Activated CD4-positive, alpha-beta memory T cell treated with anti-CD3 and anti-CD28 coated beads for 36 hours (primary cell): ENCODE measurements at regions not wholly inside any gene's neighbourhood (a gene's known extent, or its start where the extent isn't known, plus 50 kb on each side); places are given as distances from the start of the nearest gene placed in this dataset.

ENCODE experiments used
- CTCF ChIA-PET: fragments of 350-600 bp; sonication (Branson Sonifier 250); formaldehyde crosslinking; loops from one replicate; lab custom pipeline; 2021; ENCODE audit warnings: antibody characterized with exemption, inconsistent platforms; lab: Charles Lee
- POLR2A ChIA-PET: fragments of 350-600 bp; sonication (Branson Sonifier 250); formaldehyde crosslinking; loops from one replicate; lab custom pipeline; 2021; ENCODE audit warnings: antibody characterized with exemption; lab: Charles Lee
- DNase-seq: peaks from one replicate; pipeline ENCODE4 v3.0.0-alpha.2; 2020
- H3K27ac Mint-ChIP-seq: one replicate; pipeline ENCODE4 v1.8.0; 2021; ENCODE audit warnings: mixed read lengths
- H3K27me3 Mint-ChIP-seq: one replicate; pipeline ENCODE4 v1.8.0; 2021; ENCODE audit warnings: mixed read lengths
- H3K36me3 Mint-ChIP-seq: one replicate; pipeline ENCODE4 v1.8.0; 2021; ENCODE audit warnings: mixed read lengths
- H3K4me1 Mint-ChIP-seq: one replicate; pipeline ENCODE4 v1.8.0; 2021; ENCODE audit warnings: low read depth, mixed read lengths
- H3K4me3 Mint-ChIP-seq: one replicate; pipeline ENCODE4 v1.8.0; 2021; ENCODE audit warnings: mild to moderate bottlenecking, mixed read lengths
- H3K9me3 Mint-ChIP-seq: one replicate; pipeline ENCODE4 v1.8.0; 2021; ENCODE audit warnings: mixed read lengths
- intact Hi-C: fragments of 100-400 bp; cut with micrococcal nuclease; formaldehyde crosslinking; loops from one replicate; pipeline ENCODE4 v1.15.1; 2023

DNA sequence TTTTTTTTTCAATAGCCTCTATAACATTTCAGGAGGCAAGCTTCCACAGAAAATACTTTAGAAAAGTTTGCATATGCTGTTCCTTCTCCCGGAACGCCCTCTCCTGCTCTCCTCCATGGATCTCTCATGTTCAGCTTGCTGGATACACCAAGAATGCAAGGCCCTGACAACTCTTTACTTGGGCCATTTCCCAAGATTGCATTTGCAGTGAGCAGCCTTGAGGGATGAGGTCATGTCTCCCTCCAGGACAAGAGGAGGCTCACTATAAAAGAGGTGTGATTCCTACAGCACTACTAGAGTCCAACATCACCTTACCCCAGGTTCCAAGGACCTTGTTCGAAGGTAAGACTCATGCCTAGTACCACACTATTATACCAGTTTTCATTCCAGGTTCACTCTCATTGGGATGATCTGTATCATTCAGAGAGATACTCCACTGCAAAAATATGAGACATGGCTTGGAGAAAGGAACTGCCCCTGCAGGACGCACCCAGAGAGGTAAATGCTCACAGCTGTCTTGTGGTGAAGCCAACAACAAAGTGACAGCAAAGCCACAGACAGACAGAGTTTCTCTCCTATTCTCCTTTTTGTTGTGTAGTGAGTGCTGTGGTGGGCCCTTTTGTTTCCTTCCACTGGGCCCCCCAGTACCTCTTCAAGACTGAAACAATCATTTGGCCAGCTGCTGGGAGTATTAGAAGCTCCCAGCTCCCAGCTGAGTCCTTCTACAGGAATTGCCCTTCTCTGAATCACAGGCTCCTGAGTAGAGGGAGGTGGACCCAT, 151.7 kb upstream of the ZNF366 start:
- ChIA-PET POLR2A (no interaction called here), CTCF (no interaction called here)
- Mint-ChIP-seq H3K9me3 (no peaks in the 10 kb centered on the region), H3K27ac (no peak overlapping the region), H3K36me3 (no peaks in the 10 kb centered on the region), H3K27me3 (peaks cover 9% of the 10 kb centered on the region), H3K4me1 (no peaks in the 10 kb centered on the region), H3K4me3 (no peak overlapping the region)
- no peak for DNase-seq
- intact Hi-C loops = no loop called here

GRCh38 chr5:72658161-72658560, 151.0 kb upstream of the ZNF366 start:
- Mint-ChIP-seq H3K36me3 (no peaks in the 10 kb centered on the region), H3K9me3 (no peaks in the 10 kb centered on the region), H3K4me1 (no peaks in the 10 kb centered on the region), H3K4me3 (no peak overlapping the region), H3K27me3 (peaks cover 9% of the 10 kb centered on the region), H3K27ac (no peak overlapping the region)
- DNase-seq = no peak
- intact Hi-C loops = no loop called here
- ChIA-PET CTCF (no interaction called here), POLR2A (no interaction called here)

- ChIA-PET POLR2A (no interaction called here), CTCF (interaction anchor here (1.0 kb wide), 1 partner anchor 46 kb away, joined by 3 read pairs; no protein-coding TSS in a partner anchor)
- Mint-ChIP-seq H3K4me1 (no peaks in the 10 kb centered on the region), H3K27ac (no peak overlapping the region), H3K36me3 (no peaks in the 10 kb centered on the region), H3K9me3 (no peaks in the 10 kb centered on the region), H3K27me3 (peaks cover 6% of the 10 kb centered on the region), H3K4me3 (no peak overlapping the region)
- no peak for DNase-seq
- intact Hi-C loops = no loop called here
Measured at GRCh38 chr5:72656756-72657513, 149.7 kb upstream of the ZNF366 start.

DNA sequence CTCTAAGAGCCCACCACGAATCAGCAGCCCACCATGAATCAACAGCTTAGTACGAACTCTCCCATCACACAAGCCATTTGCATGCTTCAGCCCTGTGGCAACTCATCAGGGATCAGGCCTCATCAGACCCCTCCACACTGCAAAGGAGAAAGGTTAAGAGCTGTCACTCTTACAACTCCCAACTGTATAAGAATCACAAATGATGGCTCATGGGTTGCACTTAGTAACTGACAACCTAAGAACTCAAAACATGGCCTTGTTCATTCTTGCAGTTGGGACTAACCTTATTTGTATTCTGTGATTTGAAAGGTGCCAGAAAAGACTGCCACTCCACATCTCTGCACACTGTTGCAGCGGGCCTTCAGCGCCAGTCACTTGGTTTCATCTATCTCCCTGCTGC, 149.1 kb upstream of the ZNF366 start:
- H3K27me3 Mint-ChIP-seq = peaks cover 2% of the 10 kb centered on the region
- CTCF ChIA-PET = interaction anchor here (1.0 kb wide), 1 partner anchor 45 kb away, joined by 3 read pairs; no protein-coding TSS in a partner anchor
- intact Hi-C loops = no loop called here
- no peak overlapping the region for H3K4me3 Mint-ChIP-seq
- POLR2A ChIA-PET = no interaction called here
- H3K4me1 Mint-ChIP-seq = no peaks in the 10 kb centered on the region
- DNase-seq = no peak
- H3K9me3 Mint-ChIP-seq = no peaks in the 10 kb centered on the region
- H3K36me3 Mint-ChIP-seq = no peaks in the 10 kb centered on the region
- H3K27ac Mint-ChIP-seq = no peak overlapping the region

DNA sequence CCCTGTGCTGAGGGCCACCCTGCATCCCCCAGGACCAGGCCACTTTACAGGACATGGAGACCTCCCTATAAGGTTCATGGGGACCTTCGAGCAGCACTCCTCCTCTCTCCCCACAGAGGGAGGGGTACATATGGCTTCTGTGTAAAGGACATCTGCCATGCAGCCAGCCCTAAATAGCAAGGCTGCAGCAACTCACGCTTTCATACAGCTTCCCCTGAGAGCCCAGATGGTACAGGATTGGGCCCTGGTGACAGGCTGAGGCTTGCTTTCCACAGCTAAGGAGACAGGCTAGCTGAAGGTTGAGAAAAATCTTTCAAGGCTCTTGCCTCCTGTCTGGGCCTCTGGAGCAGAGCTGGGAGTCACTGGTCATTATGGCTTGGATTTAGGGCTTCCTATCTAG, 147.0 kb upstream of the ZNF366 start:
- H3K27ac Mint-ChIP-seq = no peak overlapping the region
- no peaks in the 10 kb centered on the region for H3K9me3 Mint-ChIP-seq
- no peak overlapping the region for H3K4me3 Mint-ChIP-seq
- no peak for DNase-seq
- no peaks in the 10 kb centered on the region for H3K27me3 Mint-ChIP-seq
- H3K4me1 Mint-ChIP-seq = no peaks in the 10 kb centered on the region
- intact Hi-C loops = no loop called here
- ChIA-PET POLR2A (no interaction called here), CTCF (no interaction called here)
- no peaks in the 10 kb centered on the region for H3K36me3 Mint-ChIP-seq

DNA sequence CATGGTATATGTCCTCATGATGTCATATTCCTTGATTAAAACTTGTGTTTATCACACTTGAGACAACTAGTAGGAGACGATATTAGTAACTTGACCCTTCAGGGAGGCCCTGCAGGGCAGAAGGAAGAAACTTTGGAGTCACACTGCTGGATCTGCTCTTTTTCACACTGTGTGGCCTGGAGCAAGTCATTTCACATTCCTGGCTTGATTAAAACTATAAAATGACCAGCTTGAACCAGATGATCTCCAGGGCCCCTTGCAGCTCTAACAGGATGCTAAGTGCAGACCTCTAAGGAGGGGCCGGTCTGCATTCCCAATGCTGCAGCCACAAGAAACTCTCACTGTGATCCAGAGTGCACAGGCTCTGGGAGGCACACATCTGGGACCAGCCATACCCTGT, 146.4 kb upstream of the ZNF366 start:
- CTCF ChIA-PET = no interaction called here
- no peak overlapping the region for H3K4me3 Mint-ChIP-seq
- intact Hi-C loops = no loop called here
- no peak for DNase-seq
- no peaks in the 10 kb centered on the region for H3K4me1 Mint-ChIP-seq
- no peaks in the 10 kb centered on the region for H3K36me3 Mint-ChIP-seq
- H3K27me3 Mint-ChIP-seq = no peaks in the 10 kb centered on the region
- POLR2A ChIA-PET = no interaction called here
- H3K27ac Mint-ChIP-seq = no peak overlapping the region
- H3K9me3 Mint-ChIP-seq = no peaks in the 10 kb centered on the region

GRCh38 chr5:72651779-72652178, 144.6 kb upstream of the ZNF366 start:
- no peak for DNase-seq
- Mint-ChIP-seq H3K4me1 (no peaks in the 10 kb centered on the region), H3K27me3 (no peaks in the 10 kb centered on the region), H3K4me3 (no peak overlapping the region), H3K36me3 (no peaks in the 10 kb centered on the region), H3K27ac (no peak overlapping the region), H3K9me3 (no peaks in the 10 kb centered on the region)
- CTCF ChIA-PET = no interaction called here
- intact Hi-C loops = no loop called here
- POLR2A ChIA-PET = no interaction called here

DNA sequence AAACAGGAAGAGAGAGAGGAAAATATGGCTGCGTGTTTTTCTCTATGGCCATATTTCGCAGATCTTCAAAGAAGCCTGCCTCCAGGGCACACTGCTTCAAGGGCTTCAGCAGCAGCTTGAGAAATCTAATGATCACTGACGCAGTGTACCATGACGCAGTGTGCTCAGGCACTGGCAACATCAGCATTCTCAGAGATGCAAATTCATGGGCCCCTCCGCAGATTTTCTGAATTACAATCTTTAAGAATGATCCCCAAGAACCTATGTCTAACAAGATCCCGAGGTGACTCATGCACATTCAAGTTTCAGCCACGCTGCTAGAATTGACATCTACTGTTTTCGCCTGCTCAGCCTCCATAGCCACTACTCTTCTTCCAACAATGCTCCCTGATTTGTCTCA, 143.9 kb upstream of the ZNF366 start:
- Mint-ChIP-seq H3K9me3 (no peaks in the 10 kb centered on the region), H3K4me1 (no peaks in the 10 kb centered on the region), H3K36me3 (no peaks in the 10 kb centered on the region), H3K27ac (no peak overlapping the region), H3K4me3 (no peak overlapping the region), H3K27me3 (no peaks in the 10 kb centered on the region)
- ChIA-PET POLR2A (no interaction called here), CTCF (no interaction called here)
- intact Hi-C loops = no loop called here
- no peak for DNase-seq

GRCh38 chr5:72649449-72649848, 142.2 kb upstream of the ZNF366 start:
- intact Hi-C loops = no loop called here
- no peak overlapping the region for H3K27ac Mint-ChIP-seq
- H3K4me3 Mint-ChIP-seq = no peak overlapping the region
- no peak for DNase-seq
- H3K9me3 Mint-ChIP-seq = no peaks in the 10 kb centered on the region
- no peaks in the 10 kb centered on the region for H3K27me3 Mint-ChIP-seq
- no peaks in the 10 kb centered on the region for H3K36me3 Mint-ChIP-seq
- ChIA-PET POLR2A (no interaction called here), CTCF (interaction anchor here (0.6 kb wide), 1 partner anchor 1731 kb away, joined by 4 read pairs; no protein-coding TSS in a partner anchor)
- H3K4me1 Mint-ChIP-seq = no peaks in the 10 kb centered on the region

- no peak overlapping the region for H3K27ac Mint-ChIP-seq
- H3K4me1 Mint-ChIP-seq = no peaks in the 10 kb centered on the region
- DNase-seq = no peak
- ChIA-PET POLR2A (no interaction called here), CTCF (no interaction called here)
- H3K4me3 Mint-ChIP-seq = no peak overlapping the region
- intact Hi-C loops = no loop called here
- H3K36me3 Mint-ChIP-seq = no peaks in the 10 kb centered on the region
- no peaks in the 10 kb centered on the region for H3K27me3 Mint-ChIP-seq
- no peaks in the 10 kb centered on the region for H3K9me3 Mint-ChIP-seq
Measured at GRCh38 chr5:72648480-72648879, 141.3 kb upstream of the ZNF366 start.

DNA sequence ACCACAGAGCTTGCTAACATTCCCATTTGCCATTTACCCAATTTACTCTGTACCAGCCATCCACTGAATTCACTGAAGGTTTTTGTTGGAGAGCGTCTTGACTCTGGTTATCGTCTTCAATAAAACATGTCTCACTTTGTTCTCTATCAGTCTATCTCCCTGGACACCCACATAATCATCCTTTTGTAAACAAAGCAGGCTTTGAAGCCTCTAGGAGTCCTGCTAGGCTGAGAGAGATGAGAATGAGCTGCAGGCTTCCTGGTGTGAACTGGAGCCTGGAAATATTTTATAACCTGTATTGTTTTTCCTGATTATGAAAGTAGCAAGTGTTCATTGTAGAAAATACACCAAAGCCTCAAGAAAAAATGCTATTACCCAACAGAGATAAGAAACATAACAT, 140.6 kb upstream of the ZNF366 start:
- no peaks in the 10 kb centered on the region for H3K27me3 Mint-ChIP-seq
- ChIA-PET CTCF (no interaction called here), POLR2A (no interaction called here)
- intact Hi-C loops = no loop called here
- no peaks in the 10 kb centered on the region for H3K9me3 Mint-ChIP-seq
- H3K36me3 Mint-ChIP-seq = no peaks in the 10 kb centered on the region
- no peaks in the 10 kb centered on the region for H3K4me1 Mint-ChIP-seq
- H3K27ac Mint-ChIP-seq = no peak overlapping the region
- no peak for DNase-seq
- H3K4me3 Mint-ChIP-seq = no peak overlapping the region

- ChIA-PET POLR2A (no interaction called here), CTCF (interaction anchor here (0.5 to 0.6 kb wide), 2 partner anchors 28 to 244 kb away, joined by 3 to 4 read pairs; no protein-coding TSS in a partner anchor)
- Mint-ChIP-seq H3K9me3 (no peaks in the 10 kb centered on the region), H3K27ac (no peak overlapping the region), H3K4me1 (no peaks in the 10 kb centered on the region), H3K4me3 (no peak overlapping the region), H3K36me3 (no peaks in the 10 kb centered on the region), H3K27me3 (no peaks in the 10 kb centered on the region)
- DNase-seq = no peak
- intact Hi-C loops = no loop called here
Measured at GRCh38 chr5:72646246-72646866, 139.1 kb upstream of the ZNF366 start.
